ENCODE measurements at regions not wholly inside any gene's neighbourhood (a gene's known extent, or its start where the extent isn't known, plus 50 kb on each side); places are given as distances from the start of the nearest gene placed in this dataset.

GRCh38 chr7:153530441-153530840 is 521.8 kb upstream of the DPP6 start:
- TF ChIP-seq CTCF (IDR thresholded peaks at IDR 0.05 in 8 of 11, conservative IDR thresholded peaks at IDR 0.05 in 3 of 11) (no peak), POLR2AphosphoS5 (IDR thresholded peaks at IDR 0.05) (no peak)

Measured in spleen (tissue), 7 donors.